ENCODE measurements at regions not wholly inside any gene's neighbourhood (a gene's known extent, or its start where the extent isn't known, plus 50 kb on each side); places are given as distances from the start of the nearest gene placed in this dataset.

DNA sequence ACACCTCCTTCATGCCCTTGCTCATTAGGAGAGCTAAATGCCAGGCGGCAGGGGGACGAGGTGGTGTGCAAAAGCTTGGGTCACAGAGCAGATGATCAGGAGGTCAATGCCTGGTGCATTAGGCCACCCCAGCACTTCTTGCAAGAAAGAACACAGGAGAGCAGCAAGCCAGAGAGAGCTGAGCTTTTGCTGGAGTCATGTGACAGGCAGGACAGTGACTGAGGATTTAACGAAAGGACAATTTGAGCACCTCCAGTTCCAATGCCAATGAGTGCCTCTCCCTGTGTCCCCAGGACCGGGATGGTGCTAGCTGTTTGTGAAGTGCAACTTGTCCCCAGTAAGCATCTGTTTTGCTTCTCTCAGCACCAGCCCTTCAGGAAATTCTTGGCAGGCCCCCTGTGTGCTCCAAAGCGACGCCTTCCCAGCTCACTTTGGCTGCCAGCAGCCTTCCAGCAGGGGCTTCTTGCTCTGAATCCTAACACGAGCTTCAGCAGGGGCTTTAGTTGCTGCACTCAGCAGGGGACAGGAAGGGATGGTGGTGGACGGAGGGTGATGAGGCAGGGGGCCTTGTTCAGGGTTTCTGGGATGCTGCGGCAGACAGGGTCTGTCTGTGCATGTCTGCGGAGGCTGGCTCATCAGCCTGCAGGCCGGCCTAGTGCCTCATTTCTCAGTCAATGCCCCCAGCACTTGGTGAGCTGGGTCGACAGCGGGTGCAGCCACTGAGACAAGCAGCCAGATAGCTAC is 368.1 kb downstream of the RPS24 start:
- TF ChIP-seq, protein P1, sequence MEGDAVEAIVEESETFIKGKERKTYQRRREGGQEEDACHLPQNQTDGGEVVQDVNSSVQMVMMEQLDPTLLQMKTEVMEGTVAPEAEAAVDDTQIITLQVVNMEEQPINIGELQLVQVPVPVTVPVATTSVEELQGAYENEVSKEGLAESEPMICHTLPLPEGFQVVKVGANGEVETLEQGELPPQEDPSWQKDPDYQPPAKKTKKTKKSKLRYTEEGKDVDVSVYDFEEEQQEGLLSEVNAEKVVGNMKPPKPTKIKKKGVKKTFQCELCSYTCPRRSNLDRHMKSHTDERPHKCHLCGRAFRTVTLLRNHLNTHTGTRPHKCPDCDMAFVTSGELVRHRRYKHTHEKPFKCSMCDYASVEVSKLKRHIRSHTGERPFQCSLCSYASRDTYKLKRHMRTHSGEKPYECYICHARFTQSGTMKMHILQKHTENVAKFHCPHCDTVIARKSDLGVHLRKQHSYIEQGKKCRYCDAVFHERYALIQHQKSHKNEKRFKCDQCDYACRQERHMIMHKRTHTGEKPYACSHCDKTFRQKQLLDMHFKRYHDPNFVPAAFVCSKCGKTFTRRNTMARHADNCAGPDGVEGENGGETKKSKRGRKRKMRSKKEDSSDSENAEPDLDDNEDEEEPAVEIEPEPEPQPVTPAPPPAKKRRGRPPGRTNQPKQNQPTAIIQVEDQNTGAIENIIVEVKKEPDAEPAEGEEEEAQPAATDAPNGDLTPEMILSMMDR (IDR thresholded peaks at IDR 0.05) = no peak
- no peak for TF ChIP-seq POLR2A (IDR thresholded peaks at IDR 0.05)
